ENCODE measurements at regions not wholly inside any gene's neighbourhood (a gene's known extent, or its start where the extent isn't known, plus 50 kb on each side); places are given as distances from the start of the nearest gene placed in this dataset.

DNA sequence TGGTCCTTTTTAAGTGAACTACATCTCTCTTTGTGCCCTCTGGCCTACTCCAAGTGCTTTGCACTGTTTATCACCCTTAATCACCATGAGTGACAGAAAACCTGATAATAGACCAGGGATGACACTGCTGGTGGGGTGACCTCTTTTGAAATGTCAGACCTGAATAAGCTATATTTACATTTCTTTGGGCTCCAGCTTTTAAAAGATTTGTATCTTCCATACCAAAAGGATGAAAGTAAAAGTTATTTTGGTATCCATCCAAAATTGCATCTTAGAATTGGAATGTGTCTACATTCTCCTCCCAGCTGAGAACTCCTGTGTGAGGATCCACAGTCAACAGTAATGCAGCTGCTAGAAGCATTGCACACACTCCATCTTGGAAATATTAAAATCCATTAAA, 370.0 kb downstream of the CDH11 start:
- Mint-ChIP-seq H3K9me3 (peaks cover 11% of the 10 kb centered on the region), H3K27ac (no peak overlapping the region), H3K4me3 (no peak overlapping the region), H3K27me3 (no peaks in the 10 kb centered on the region), H3K4me1 (ENCODE audit: low read depth) (no peaks in the 10 kb centered on the region), H3K36me3 (ENCODE audit: low read depth) (no peaks in the 10 kb centered on the region)
- no peaks in the 10 kb centered on the region for H3K4me1 ChIP-seq (ENCODE audit: insufficient read depth, low read length)
- DNase-seq: no peak
- H3K27ac ChIP-seq (ENCODE audit: low read depth in 1 of 2, low read length in 2 of 2): no peak overlapping the region
- no peaks in the 10 kb centered on the region for H3K27me3 ChIP-seq (ENCODE audit: control insufficient read depth in 1 of 2, insufficient read depth in 2 of 2, low read length in 2 of 2)
- no peak overlapping the region for H3K4me3 ChIP-seq (ENCODE audit: low read length)
- CTCF ChIA-PET: no interaction called here
- no peaks in the 10 kb centered on the region for H3K36me3 ChIP-seq (ENCODE audit: insufficient read depth, low read length)
- TF ChIP-seq CTCF (IDR thresholded peaks at IDR 0.05): no peak
- H3K9me3 ChIP-seq (ENCODE audit: control insufficient read depth in 1 of 2, insufficient read depth in 1 of 2, low read length in 2 of 2): peaks cover 7 to 20% of the 10 kb centered on the region in 2 experiments
- intact Hi-C loops (cut with DNase I, micrococcal nuclease): no loop called here
- ATAC-seq (ENCODE audit: poor library complexity): no peak
- POLR2A ChIA-PET: no interaction called here

DNA sequence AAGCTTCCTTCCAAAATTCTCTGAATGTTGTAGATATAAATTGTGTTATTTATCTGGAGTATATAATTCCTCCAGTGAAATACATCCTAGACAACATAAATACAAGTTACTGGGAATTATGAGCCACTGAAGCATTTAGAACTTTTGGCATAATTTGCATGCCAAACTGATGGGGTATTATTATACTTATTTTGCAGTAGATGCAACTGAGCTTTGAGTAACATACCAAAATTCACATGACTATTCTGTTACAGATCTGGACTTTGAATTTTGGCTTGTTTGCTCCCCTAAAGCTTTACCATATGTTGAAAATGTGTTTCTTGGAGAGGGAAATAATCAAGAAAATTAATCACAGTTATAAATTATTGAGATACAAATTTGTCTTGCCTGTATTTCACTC, 372.5 kb downstream of the CDH11 start:
- Mint-ChIP-seq H3K4me1 (ENCODE audit: low read depth) (no peaks in the 10 kb centered on the region), H3K36me3 (ENCODE audit: low read depth) (no peaks in the 10 kb centered on the region), H3K4me3 (no peak overlapping the region), H3K27ac (no peak overlapping the region), H3K9me3 (peaks cover 5% of the 10 kb centered on the region), H3K27me3 (no peaks in the 10 kb centered on the region)
- ATAC-seq (ENCODE audit: poor library complexity) (no peak), DNase-seq (no peak)
- POLR2A ChIA-PET: no interaction called here
- intact Hi-C loops (cut with DNase I, micrococcal nuclease): no loop called here
- Histone ChIP-seq H3K4me1 (ENCODE audit: insufficient read depth, low read length) (no peaks in the 10 kb centered on the region), H3K9me3 (ENCODE audit: control insufficient read depth in 1 of 2, insufficient read depth in 1 of 2, low read length in 2 of 2) (peaks cover 7 to 12% of the 10 kb centered on the region in 2 experiments), H3K4me3 (ENCODE audit: low read length) (no peak overlapping the region), H3K36me3 (ENCODE audit: insufficient read depth, low read length) (no peaks in the 10 kb centered on the region), H3K27ac (ENCODE audit: low read depth in 1 of 2, low read length in 2 of 2) (no peak overlapping the region), H3K27me3 (ENCODE audit: control insufficient read depth in 1 of 2, insufficient read depth in 2 of 2, low read length in 2 of 2) (no peaks in the 10 kb centered on the region)
- CTCF ChIA-PET: no interaction called here
- TF ChIP-seq CTCF (IDR thresholded peaks at IDR 0.05): no peak

DNA sequence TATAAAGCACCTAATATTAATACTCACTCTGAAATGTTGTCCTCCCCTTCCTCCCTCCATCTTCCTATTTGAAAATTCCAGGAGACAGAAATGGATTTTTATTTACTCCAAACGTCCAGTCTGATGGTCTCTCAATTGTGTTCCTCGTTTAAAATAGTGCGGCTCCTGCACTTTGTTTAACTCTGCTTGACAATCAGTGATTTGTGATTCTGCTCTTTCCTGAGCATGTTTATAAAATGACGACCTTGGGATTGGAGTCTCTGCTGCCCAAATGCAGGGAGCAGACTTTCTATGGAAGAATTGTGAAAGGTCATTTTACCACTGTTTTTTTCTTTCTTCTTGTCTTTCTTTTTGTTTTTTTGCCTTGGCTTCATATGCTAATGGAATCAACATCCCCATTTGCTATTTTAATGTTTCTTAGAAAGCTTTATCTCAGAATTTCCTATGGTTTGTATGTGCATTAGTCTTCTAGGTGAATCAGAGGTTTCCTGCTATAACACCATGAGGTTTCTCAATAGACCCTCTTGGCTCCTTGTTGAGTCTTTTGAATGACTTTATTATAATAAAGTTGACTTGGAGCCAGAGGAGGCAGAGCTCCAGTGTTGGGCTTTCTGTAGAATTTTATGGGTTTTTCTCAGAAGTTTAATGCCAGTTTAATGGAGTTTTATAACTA, 376.5 kb downstream of the CDH11 start:
- DNase-seq (no peak), ATAC-seq (ENCODE audit: poor library complexity) (no peak)
- no peak for TF ChIP-seq CTCF (IDR thresholded peaks at IDR 0.05)
- no peaks in the 10 kb centered on the region for H3K27me3 ChIP-seq (ENCODE audit: control insufficient read depth in 1 of 2, insufficient read depth in 2 of 2, low read length in 2 of 2)
- Mint-ChIP-seq H3K4me1 (ENCODE audit: low read depth) (no peaks in the 10 kb centered on the region), H3K27ac (no peak overlapping the region), H3K27me3 (no peaks in the 10 kb centered on the region), H3K9me3 (peaks cover 10% of the 10 kb centered on the region), H3K4me3 (no peak overlapping the region), H3K36me3 (ENCODE audit: low read depth) (no peaks in the 10 kb centered on the region)
- ChIA-PET POLR2A (no interaction called here), CTCF (no interaction called here)
- H3K36me3 ChIP-seq (ENCODE audit: insufficient read depth, low read length): no peaks in the 10 kb centered on the region
- no peak overlapping the region for H3K4me3 ChIP-seq (ENCODE audit: low read length)
- intact Hi-C loops (cut with DNase I, micrococcal nuclease): no loop called here
- H3K27ac ChIP-seq (ENCODE audit: low read depth in 1 of 2, low read length in 2 of 2): no peak overlapping the region
- H3K9me3 ChIP-seq (ENCODE audit: control insufficient read depth in 1 of 2, insufficient read depth in 1 of 2, low read length in 2 of 2): peaks cover 0 to 3% of the 10 kb centered on the region in 2 experiments
- no peaks in the 10 kb centered on the region for H3K4me1 ChIP-seq (ENCODE audit: insufficient read depth, low read length)

Measured in CD4-positive, alpha-beta T cell (primary cell).